ENCODE measurements at regions not wholly inside any gene's neighbourhood (a gene's known extent, or its start where the extent isn't known, plus 50 kb on each side); places are given as distances from the start of the nearest gene placed in this dataset.

- Histone ChIP-seq H2BK15ac (ENCODE audit: low read depth, low read length) (no peak overlapping the region), H3K56ac (ENCODE audit: insufficient read length, low read depth, low read length) (no peak overlapping the region), H2BK20ac (ENCODE audit: low read depth, low read length, poor library complexity, severe bottlenecking) (no peak overlapping the region), H3K4me1 (ENCODE audit: insufficient read depth, low read length) (no peaks in the 10 kb centered on the region), H2AK5ac (ENCODE audit: insufficient read length, low read length) (no peak overlapping the region), H2BK5ac (ENCODE audit: insufficient read length, low read length) (no peak overlapping the region), H3K9me3 (ENCODE audit: control insufficient read depth, low read depth, low read length) (no peaks in the 10 kb centered on the region), H3K18ac (ENCODE audit: insufficient read length, low read depth, low read length) (no peak overlapping the region), H3K23ac (ENCODE audit: insufficient read length, low read depth, low read length) (no peak overlapping the region), H3K27me3 (ENCODE audit: insufficient read depth, low read length) (no peaks in the 10 kb centered on the region), H4K20me1 (ENCODE audit: control insufficient read depth, insufficient read depth, insufficient read length) (no peaks in the 10 kb centered on the region), H3K4ac (ENCODE audit: low read depth, low read length) (no peak overlapping the region), H4K5ac (ENCODE audit: insufficient read length, low read depth, low read length) (no peak overlapping the region), H4K8ac (replicated peaks; ENCODE audit: insufficient read length, low read depth, low read length) (no peak overlapping the region), H2AFZ (ENCODE audit: low read length) (no peak overlapping the region), H2BK12ac (ENCODE audit: insufficient read length, low read depth, low read length) (no peak overlapping the region), H3K27ac (ENCODE audit: insufficient read length, low read depth, low read length) (no peak overlapping the region), H3K9ac (ENCODE audit: extremely low read depth, insufficient read length, low read length) (no peak overlapping the region), H3K79me1 (ENCODE audit: insufficient read depth, low read depth, low read length, poor library complexity, severe bottlenecking) (no peaks in the 10 kb centered on the region), H3K79me2 (ENCODE audit: insufficient read depth, low read length) (no peaks in the 10 kb centered on the region), H3K14ac (ENCODE audit: insufficient read depth, low read length) (no peak overlapping the region), H4K91ac (ENCODE audit: insufficient read length, low read depth, low read length) (no peak overlapping the region), H3K4me2 (ENCODE audit: insufficient read depth, insufficient read length, low read length) (no peak overlapping the region), H3T11ph (ENCODE audit: low read length) (no peak overlapping the region), H3K23me2 (ENCODE audit: insufficient read length, low read depth, low read length, poor library complexity, severe bottlenecking) (no peaks in the 10 kb centered on the region), H2BK120ac (ENCODE audit: low read depth, low read length, poor library complexity, severe bottlenecking) (no peak overlapping the region)
- TF ChIP-seq, protein P1, sequence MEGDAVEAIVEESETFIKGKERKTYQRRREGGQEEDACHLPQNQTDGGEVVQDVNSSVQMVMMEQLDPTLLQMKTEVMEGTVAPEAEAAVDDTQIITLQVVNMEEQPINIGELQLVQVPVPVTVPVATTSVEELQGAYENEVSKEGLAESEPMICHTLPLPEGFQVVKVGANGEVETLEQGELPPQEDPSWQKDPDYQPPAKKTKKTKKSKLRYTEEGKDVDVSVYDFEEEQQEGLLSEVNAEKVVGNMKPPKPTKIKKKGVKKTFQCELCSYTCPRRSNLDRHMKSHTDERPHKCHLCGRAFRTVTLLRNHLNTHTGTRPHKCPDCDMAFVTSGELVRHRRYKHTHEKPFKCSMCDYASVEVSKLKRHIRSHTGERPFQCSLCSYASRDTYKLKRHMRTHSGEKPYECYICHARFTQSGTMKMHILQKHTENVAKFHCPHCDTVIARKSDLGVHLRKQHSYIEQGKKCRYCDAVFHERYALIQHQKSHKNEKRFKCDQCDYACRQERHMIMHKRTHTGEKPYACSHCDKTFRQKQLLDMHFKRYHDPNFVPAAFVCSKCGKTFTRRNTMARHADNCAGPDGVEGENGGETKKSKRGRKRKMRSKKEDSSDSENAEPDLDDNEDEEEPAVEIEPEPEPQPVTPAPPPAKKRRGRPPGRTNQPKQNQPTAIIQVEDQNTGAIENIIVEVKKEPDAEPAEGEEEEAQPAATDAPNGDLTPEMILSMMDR (conservative IDR thresholded peaks at IDR 0.05): no peak
- no CpG with 5 or more reads among the region's 7 CpGs for WGBS (ENCODE audit: extremely low coverage, insufficient read length, low lambda C conversion rate)
- no peaks in the 10 kb centered on the region for H3K9me3 Mint-ChIP-seq
- H3K27me3 Mint-ChIP-seq (ENCODE audit: low read depth): no peaks in the 10 kb centered on the region
- no peaks in the 10 kb centered on the region for H3K4me1 Mint-ChIP-seq
- DNase-seq: no peak
- H3K4me3 Mint-ChIP-seq: no peak overlapping the region
- H3K27ac Mint-ChIP-seq: no peak overlapping the region
- no peaks in the 10 kb centered on the region for H3K36me3 Mint-ChIP-seq (ENCODE audit: insufficient read depth in 1 of 3, low read depth in 3 of 3)
Measured at GRCh38 chr4:173651651-173652282, 121.7 kb upstream of the HAND2 start.
